ENCODE measurements at regions not wholly inside any gene's neighbourhood (a gene's known extent, or its start where the extent isn't known, plus 50 kb on each side); places are given as distances from the start of the nearest gene placed in this dataset.

- H3K27me3 ChIP-seq (ENCODE audit: control insufficient read depth, insufficient read depth, low read length, poor library complexity, severe bottlenecking): no peaks in the 10 kb centered on the region
- H3K4me1 Mint-ChIP-seq: peaks cover 3% of the 10 kb centered on the region
- 86% methylated on average over 1 to 2 of the region's 2 CpGs for WGBS, 2 experiments (ENCODE audit: insufficient coverage in 1 of 2, insufficient read length in 1 of 2)
- H3K9me3 Mint-ChIP-seq: no peaks in the 10 kb centered on the region
- H3K4me1 ChIP-seq (ENCODE audit: control insufficient read depth, insufficient read depth, low read length): no peaks in the 10 kb centered on the region
- no peak for TF ChIP-seq CTCF (conservative IDR thresholded peaks at IDR 0.05)
- no peak for DNase-seq
- H3K27ac Mint-ChIP-seq: peak overlapping the region; percentile 42
- no peak overlapping the region for H3K27ac ChIP-seq (ENCODE audit: low read depth, low read length)
- no peaks in the 10 kb centered on the region for H3K9me3 ChIP-seq (ENCODE audit: control insufficient read depth, low read length)
- no peak overlapping the region for H3K9ac ChIP-seq (ENCODE audit: extremely low read depth, low read length, poor library complexity, severe bottlenecking)
- H3K4me3 ChIP-seq (ENCODE audit: low read length): no peak overlapping the region
- H3K36me3 Mint-ChIP-seq (ENCODE audit: low read depth): no peaks in the 10 kb centered on the region
- no peaks in the 10 kb centered on the region for H3K27me3 Mint-ChIP-seq (ENCODE audit: insufficient read depth)
- H3K4me3 Mint-ChIP-seq: no peak overlapping the region
- no peaks in the 10 kb centered on the region for H3K36me3 ChIP-seq (ENCODE audit: control insufficient read depth, insufficient read depth, low read length)
Observed at GRCh38 chr1:72763481-72763880, 481.1 kb upstream of the NEGR1 start.

- Mint-ChIP-seq H3K9me3 (no peaks in the 10 kb centered on the region), H3K27ac (no peak overlapping the region), H3K4me3 (no peak overlapping the region), H3K4me1 (no peaks in the 10 kb centered on the region), H3K27me3 (ENCODE audit: insufficient read depth) (no peaks in the 10 kb centered on the region), H3K36me3 (ENCODE audit: low read depth) (no peaks in the 10 kb centered on the region)
- H3K4me1 ChIP-seq (ENCODE audit: control insufficient read depth, insufficient read depth, low read length): no peaks in the 10 kb centered on the region
- H3K27me3 ChIP-seq (ENCODE audit: control insufficient read depth, insufficient read depth, low read length, poor library complexity, severe bottlenecking): no peaks in the 10 kb centered on the region
- H3K27ac ChIP-seq (ENCODE audit: low read depth, low read length): no peak overlapping the region
- no peak overlapping the region for H3K4me3 ChIP-seq (ENCODE audit: low read length)
- no peak for TF ChIP-seq CTCF (conservative IDR thresholded peaks at IDR 0.05)
- no peak overlapping the region for H3K9ac ChIP-seq (ENCODE audit: extremely low read depth, low read length, poor library complexity, severe bottlenecking)
- 98% methylated on average over 3 of the region's 3 CpGs; no CpG with 5 or more reads in 1 of the 2 experiments for WGBS, 2 experiments (ENCODE audit: insufficient coverage in 1 of 2, insufficient read length in 1 of 2)
- no peak for DNase-seq
- H3K9me3 ChIP-seq (ENCODE audit: control insufficient read depth, low read length): no peaks in the 10 kb centered on the region
- H3K36me3 ChIP-seq (ENCODE audit: control insufficient read depth, insufficient read depth, low read length): no peaks in the 10 kb centered on the region
Observed at GRCh38 chr1:72759486-72759885, 477.1 kb upstream of the NEGR1 start.

DNA sequence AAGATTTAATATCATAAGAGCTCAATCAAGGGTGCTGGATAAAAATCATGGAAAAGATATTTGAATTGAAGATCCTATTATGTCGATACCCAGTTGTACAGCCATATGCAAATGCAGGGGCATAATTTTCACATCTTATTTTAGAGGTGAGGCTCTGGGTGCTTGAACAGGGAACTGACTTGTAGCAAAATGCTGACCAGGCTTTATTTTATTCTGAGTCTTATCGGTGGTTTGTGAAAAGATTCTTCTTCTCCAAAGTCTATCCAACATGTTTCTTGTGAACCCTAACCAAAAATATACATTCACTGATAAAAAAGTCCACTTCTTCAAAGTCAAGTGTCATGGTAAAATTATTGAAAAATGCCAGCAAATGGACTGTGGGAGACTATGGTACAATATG is 475.5 kb upstream of the NEGR1 start:
- no peaks in the 10 kb centered on the region for H3K9me3 ChIP-seq (ENCODE audit: control insufficient read depth, low read length)
- no peaks in the 10 kb centered on the region for H3K27me3 ChIP-seq (ENCODE audit: control insufficient read depth, insufficient read depth, low read length, poor library complexity, severe bottlenecking)
- no peaks in the 10 kb centered on the region for H3K36me3 ChIP-seq (ENCODE audit: control insufficient read depth, insufficient read depth, low read length)
- no peaks in the 10 kb centered on the region for H3K4me1 ChIP-seq (ENCODE audit: control insufficient read depth, insufficient read depth, low read length)
- Mint-ChIP-seq H3K27me3 (ENCODE audit: insufficient read depth) (no peaks in the 10 kb centered on the region), H3K4me1 (no peaks in the 10 kb centered on the region), H3K27ac (no peak overlapping the region), H3K4me3 (no peak overlapping the region), H3K36me3 (ENCODE audit: low read depth) (no peaks in the 10 kb centered on the region), H3K9me3 (no peaks in the 10 kb centered on the region)
- no peak overlapping the region for H3K4me3 ChIP-seq (ENCODE audit: low read length)
- no peak overlapping the region for H3K9ac ChIP-seq (ENCODE audit: extremely low read depth, low read length, poor library complexity, severe bottlenecking)
- TF ChIP-seq CTCF (conservative IDR thresholded peaks at IDR 0.05): no peak
- DNase-seq: no peak
- no peak overlapping the region for H3K27ac ChIP-seq (ENCODE audit: low read depth, low read length)
- 93 to 100% methylated on average over 1 to 2 of the region's 2 CpGs for WGBS, 2 experiments (ENCODE audit: insufficient coverage in 1 of 2, insufficient read length in 1 of 2)

Data from endodermal cell (in vitro differentiated cells).